Bronchial epithelial cell (primary cell): ENCODE measurements at regions not wholly inside any gene's neighbourhood (a gene's known extent, or its start where the extent isn't known, plus 50 kb on each side); places are given as distances from the start of the nearest gene placed in this dataset.
"Not testable (repeated sequence)": the region's sequence is repeated elsewhere in the genome, so short reads cannot be mapped to it uniquely, and the experiment has no call there.

ENCODE experiments used
- DNase-seq: peaks from one replicate; pipeline ENCODE4 v3.0.0-alpha.2; 2010; ENCODE audit warnings: low read depth
- FAIRE-seq: peaks from 2 replicates; lab custom pipeline; 2011; peaks lifted over from hg19 to GRCh38; lab: Jason Lieb, UNC
- H3K27me3 ChIP-seq: 2 replicates; pipeline ENCODE4 v1.5.1; 2011; ENCODE audit warnings: low read length; ENCODE audit not compliant: control insufficient read depth, insufficient read depth
- H3K36me3 ChIP-seq: 2 replicates; pipeline ENCODE4 v1.5.1; 2011; ENCODE audit warnings: low read length; ENCODE audit not compliant: control insufficient read depth, insufficient read depth
- H3K4me3 ChIP-seq: 2 replicates; pipeline ENCODE4 v1.5.1; 2011; ENCODE audit warnings: mild to moderate bottlenecking, low read depth, low read length, control low read depth
- TF ChIP-seq, protein P1 (sequence below): IDR thresholded peaks from 2 replicates; pipeline ENCODE4 v1.5.1; 2011; ENCODE audit warnings: mild to moderate bottlenecking, moderate library complexity, low read length, control low read depth, inconsistent platforms; ENCODE audit not compliant: insufficient read depth, severe bottlenecking

DNA sequence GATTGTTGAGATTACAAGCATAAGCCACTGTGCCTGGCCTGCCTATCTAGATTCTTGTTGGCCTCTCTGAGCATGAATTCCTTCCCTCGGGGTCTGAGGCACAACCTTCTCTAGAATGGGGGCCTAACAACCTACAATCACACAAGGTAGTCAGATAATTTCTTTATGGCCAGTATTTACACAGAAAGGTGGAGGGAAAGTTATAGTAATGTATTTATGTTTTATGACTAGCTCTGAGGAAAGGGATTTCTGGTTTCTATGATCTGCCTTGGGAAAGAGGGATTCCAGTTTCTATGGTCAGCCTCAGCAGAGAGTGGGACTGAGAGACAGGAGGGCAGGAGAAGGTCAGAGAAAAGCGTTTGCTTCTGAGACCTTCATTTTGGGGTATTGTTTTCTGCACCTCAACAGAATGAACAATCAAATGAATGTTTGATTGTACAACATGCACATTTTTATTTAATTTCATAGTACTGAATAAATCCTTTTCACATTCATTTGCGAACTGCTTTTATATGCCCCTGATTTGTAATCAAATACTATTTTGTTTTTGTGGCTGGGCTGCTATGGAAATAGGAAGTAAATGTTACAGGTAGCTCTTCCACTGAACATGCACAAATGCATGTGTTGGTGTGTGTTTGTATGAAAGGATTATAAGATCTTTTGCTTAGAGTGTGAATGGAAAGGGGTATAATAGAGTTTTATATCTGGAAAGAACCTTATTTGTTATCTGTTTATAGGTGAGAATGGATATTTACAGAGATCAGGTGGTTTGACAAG is 499.7 kb upstream of the RGS6 start:
- DNase-seq (no peak), FAIRE-seq (no peak)
- Histone ChIP-seq H3K4me3 (no peak overlapping the region), H3K27me3 (no peaks in the 10 kb centered on the region), H3K36me3 (peaks cover 1% of the 10 kb centered on the region)
- TF ChIP-seq, protein P1, sequence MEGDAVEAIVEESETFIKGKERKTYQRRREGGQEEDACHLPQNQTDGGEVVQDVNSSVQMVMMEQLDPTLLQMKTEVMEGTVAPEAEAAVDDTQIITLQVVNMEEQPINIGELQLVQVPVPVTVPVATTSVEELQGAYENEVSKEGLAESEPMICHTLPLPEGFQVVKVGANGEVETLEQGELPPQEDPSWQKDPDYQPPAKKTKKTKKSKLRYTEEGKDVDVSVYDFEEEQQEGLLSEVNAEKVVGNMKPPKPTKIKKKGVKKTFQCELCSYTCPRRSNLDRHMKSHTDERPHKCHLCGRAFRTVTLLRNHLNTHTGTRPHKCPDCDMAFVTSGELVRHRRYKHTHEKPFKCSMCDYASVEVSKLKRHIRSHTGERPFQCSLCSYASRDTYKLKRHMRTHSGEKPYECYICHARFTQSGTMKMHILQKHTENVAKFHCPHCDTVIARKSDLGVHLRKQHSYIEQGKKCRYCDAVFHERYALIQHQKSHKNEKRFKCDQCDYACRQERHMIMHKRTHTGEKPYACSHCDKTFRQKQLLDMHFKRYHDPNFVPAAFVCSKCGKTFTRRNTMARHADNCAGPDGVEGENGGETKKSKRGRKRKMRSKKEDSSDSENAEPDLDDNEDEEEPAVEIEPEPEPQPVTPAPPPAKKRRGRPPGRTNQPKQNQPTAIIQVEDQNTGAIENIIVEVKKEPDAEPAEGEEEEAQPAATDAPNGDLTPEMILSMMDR = no peak

DNA sequence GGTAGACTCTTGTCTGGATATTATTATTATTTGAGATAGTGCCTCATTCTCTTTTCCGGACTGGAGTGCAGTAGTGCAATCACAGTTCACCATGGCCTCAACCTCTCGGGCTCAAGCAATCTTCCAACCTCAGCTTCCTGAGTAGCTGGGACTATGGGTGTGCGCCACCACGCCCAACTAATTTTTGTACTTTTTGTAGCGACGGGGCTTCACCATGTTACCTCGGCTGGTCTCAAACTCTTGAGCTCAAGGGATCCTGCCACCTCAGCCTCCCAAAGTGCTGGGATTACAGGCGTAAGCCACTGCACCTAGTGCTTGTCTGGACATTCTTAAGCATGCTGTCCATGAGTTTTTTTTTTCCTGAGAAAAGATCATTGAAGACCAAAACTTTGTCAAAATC is 498.9 kb upstream of the RGS6 start:
- no peaks in the 10 kb centered on the region for H3K27me3 ChIP-seq
- no peak for DNase-seq
- peaks cover 1% of the 10 kb centered on the region for H3K36me3 ChIP-seq
- no peak for FAIRE-seq
- TF ChIP-seq, protein P1 = no peak
- H3K4me3 ChIP-seq = no peak overlapping the region

DNA sequence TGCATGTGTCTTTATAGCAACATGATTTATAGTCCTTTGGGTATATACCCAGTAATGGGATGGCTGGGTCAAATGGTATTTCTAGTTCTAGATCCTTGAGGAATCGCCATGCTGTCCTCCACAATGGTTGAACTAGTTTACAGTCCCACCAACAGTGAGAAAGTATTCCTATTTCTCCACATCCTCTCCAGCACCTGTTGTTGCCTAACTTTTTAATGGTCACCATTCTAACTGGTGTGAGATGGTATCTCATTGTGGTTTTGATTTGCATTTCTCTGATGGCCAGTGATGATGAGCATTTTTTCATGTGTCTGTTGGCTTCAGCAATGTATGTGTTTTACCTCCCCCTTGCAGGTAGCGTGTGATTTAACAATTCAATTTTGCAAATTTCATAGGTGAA is 496.6 kb upstream of the RGS6 start:
- not testable (repeated sequence) for DNase-seq, FAIRE-seq, H3K4me3 ChIP-seq

DNA sequence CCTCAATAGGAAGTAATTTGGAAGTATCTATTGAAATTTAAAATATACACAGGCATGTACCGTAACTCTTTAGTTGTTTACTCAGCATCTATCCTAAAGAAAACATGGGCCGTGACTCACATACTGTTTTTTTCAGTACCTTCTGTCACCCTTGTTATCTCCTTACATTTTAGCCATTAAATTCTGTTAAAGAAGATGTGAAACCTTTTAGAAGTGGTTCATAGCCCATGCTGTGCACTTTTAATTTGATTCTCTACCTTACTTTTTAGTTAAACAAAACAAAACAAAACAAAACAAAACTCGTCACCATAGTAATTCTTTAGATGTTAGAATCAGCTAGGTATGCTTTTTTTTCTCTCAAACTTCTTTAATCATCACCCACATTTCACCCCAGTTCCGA is 494.4 kb upstream of the RGS6 start:
- H3K36me3 ChIP-seq = peaks cover 1% of the 10 kb centered on the region
- no peaks in the 10 kb centered on the region for H3K27me3 ChIP-seq
- FAIRE-seq = no peak
- TF ChIP-seq, protein P1 = no peak
- no peak overlapping the region for H3K4me3 ChIP-seq
- peak; percentile 47 for DNase-seq

More for the DNA sequence above, 496.6 kb upstream of the RGS6 start:
- not testable (repeated sequence) for H3K27me3 ChIP-seq, H3K36me3 ChIP-seq

DNA sequence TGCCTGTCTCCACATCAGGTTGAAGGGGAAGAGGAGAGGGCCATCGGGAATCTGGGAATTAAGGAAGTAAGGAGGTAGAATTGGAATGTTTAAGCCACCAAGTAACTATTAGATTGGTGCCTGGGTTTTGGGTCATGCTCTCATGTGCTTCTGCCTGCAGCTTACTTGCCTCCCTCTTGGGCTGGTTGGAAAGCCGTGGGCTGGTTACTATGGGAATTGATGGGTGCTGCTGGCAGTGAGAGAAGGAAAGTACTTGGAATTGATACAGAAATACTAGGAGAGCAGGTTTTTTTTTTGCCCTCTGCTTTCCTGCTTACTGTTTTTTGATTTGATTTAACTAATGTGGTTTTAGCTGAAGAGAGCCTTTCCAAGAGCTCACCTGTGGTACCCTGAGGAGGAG is 493.5 kb upstream of the RGS6 start:
- DNase-seq (no peak), FAIRE-seq (no peak)
- no peaks in the 10 kb centered on the region for H3K27me3 ChIP-seq
- TF ChIP-seq, protein P1 = no peak
- no peaks in the 10 kb centered on the region for H3K36me3 ChIP-seq
- H3K4me3 ChIP-seq = no peak overlapping the region

DNA sequence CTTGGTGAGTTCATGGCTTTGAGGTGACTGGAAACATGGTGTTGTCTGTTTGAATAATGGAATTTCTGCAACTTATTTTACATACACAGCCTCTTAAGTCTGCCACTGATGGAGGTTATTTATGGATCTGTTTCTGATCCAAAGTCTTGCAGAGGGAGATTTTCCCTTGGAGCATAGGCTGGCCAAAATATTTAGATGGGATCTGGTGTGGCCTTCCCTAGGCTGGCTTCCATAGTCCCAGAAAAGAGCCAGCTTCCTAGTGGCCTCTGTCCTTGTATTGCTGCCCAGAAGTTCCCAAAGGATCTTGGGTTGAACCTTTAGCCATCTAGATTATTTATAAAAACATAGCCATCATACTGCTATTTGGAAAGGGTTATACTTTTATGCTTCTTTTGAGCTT is 491.1 kb upstream of the RGS6 start:
- no peak for DNase-seq
- FAIRE-seq = no peak

More for the DNA sequence above, 491.1 kb upstream of the RGS6 start:
- Histone ChIP-seq H3K4me3 (no peak overlapping the region), H3K36me3 (no peaks in the 10 kb centered on the region), H3K27me3 (no peaks in the 10 kb centered on the region)
- TF ChIP-seq, protein P1 = no peak
